ENCODE measurements at regions not wholly inside any gene's neighbourhood (a gene's known extent, or its start where the extent isn't known, plus 50 kb on each side); places are given as distances from the start of the nearest gene placed in this dataset.

GRCh38 chr9:88742483-88742882 is 207.5 kb downstream of the NXNL2 start:
- ChIA-PET CTCF (ENCODE audit: low intra/inter-chr PET ratio, low total read pairs) (interaction anchor here (3.0 kb wide), 1 partner anchor 81 kb away, joined by 32 read pairs; no protein-coding TSS in a partner anchor), POLR2A (no interaction called here)
- no peak overlapping the region for H3K4me3 ChIP-seq (replicated peaks in 1 of 3; ENCODE audit: insufficient read depth in 1 of 3, low read depth in 2 of 3, low read length in 3 of 3)
- H3K9ac ChIP-seq (ENCODE audit: insufficient read depth, low read depth, low read length) = no peak overlapping the region
- ATAC-seq (no peak), DNase-seq (ENCODE audit: low spot score) (no peak), FAIRE-seq (no peak)
- no peaks in the 10 kb centered on the region for H4K20me1 ChIP-seq (ENCODE audit: insufficient read depth, low read length)
- no peaks in the 10 kb centered on the region for H3K36me3 ChIP-seq (replicated peaks in 1 of 2; ENCODE audit: control insufficient read depth in 1 of 2, insufficient read depth in 2 of 2, low read length in 2 of 2)
- no peak overlapping the region for H3K27ac ChIP-seq (ENCODE audit: extremely low read length, insufficient read depth, low read length)
- H2AFZ ChIP-seq (ENCODE audit: low read length) = no peak overlapping the region
- in situ Hi-C loops (cut with HindIII; ENCODE audit: extremely low pct_ligation_motif_present, low pct_unique_long_range_greater_than_20kb) (no loop called here), intact Hi-C loops (cut with micrococcal nuclease; ENCODE audit: unreplicated experiment) (no loop called here)
- H3K79me2 ChIP-seq (ENCODE audit: insufficient read depth, low read length) = no peaks in the 10 kb centered on the region
- peaks cover 4% of the 10 kb centered on the region; the same call in 1 of the 2 replicates for H3K9me3 ChIP-seq (ENCODE audit: low read length)
- 29% methylated on average over 4 of the region's 6 CpGs for WGBS (ENCODE audit: low lambda C conversion rate)
- no TSS peak for BruUV-seq (replicated peaks)
- H3K4me2 ChIP-seq (ENCODE audit: low read depth, low read length) = no peak overlapping the region
- H3K4me1 ChIP-seq (ENCODE audit: insufficient read depth, low read length) = no peaks in the 10 kb centered on the region
- peaks cover 3 to 15% of the 10 kb centered on the region in 2 experiments; a peak in 2 of 5 replicates for H3K27me3 ChIP-seq (ENCODE audit: control insufficient read depth in 1 of 2, insufficient read depth in 2 of 2, low read length in 2 of 2)
- no peak for TF ChIP-seq SNRNP70 (IDR thresholded peaks at IDR 0.05; ENCODE audit: low read depth, low read length)
- TF ChIP-seq IRF2 (CRISPR knock-in tag; IDR thresholded peaks at IDR 0.05) = no peak
- no peak for TF ChIP-seq HMG20A (CRISPR knock-in tag; IDR thresholded peaks at IDR 0.05; ENCODE audit: borderline replicate concordance)
- no peak for TF ChIP-seq SMAD3 (CRISPR knock-in tag; IDR thresholded peaks at IDR 0.05)
- TF ChIP-seq ZXDC (CRISPR knock-in tag; IDR thresholded peaks at IDR 0.05) = no peak
- TF ChIP-seq ZNF317 (CRISPR knock-in tag; IDR thresholded peaks at IDR 0.05) = no peak
- no peak for TF ChIP-seq KLF12 (CRISPR knock-in tag; IDR thresholded peaks at IDR 0.05; ENCODE audit: borderline replicate concordance)
- TF ChIP-seq ZNF770 (CRISPR knock-in tag; IDR thresholded peaks at IDR 0.05) = no peak
- TF ChIP-seq NR0B2 (CRISPR knock-in tag; IDR thresholded peaks at IDR 0.05) = no peak
- no peak for TF ChIP-seq SALL1 (CRISPR knock-in tag; IDR thresholded peaks at IDR 0.05)
- no peak for TF ChIP-seq SOX13 (IDR thresholded peaks at IDR 0.05)
- TF ChIP-seq SOX13 (CRISPR knock-in tag; conservative IDR thresholded peaks at IDR 0.05 in 1 of 2, IDR thresholded peaks at IDR 0.05 in 1 of 2) = no peak
- TF ChIP-seq TP53 (CRISPR knock-in tag; conservative IDR thresholded peaks at IDR 0.05) = no peak
- no peak for TF ChIP-seq ZNF687 (CRISPR knock-in tag; IDR thresholded peaks at IDR 0.05)
- TF ChIP-seq SIN3B (IDR thresholded peaks at IDR 0.05; ENCODE audit: low read length) = no peak
- no peak for TF ChIP-seq KDM2A (CRISPR knock-in tag; IDR thresholded peaks at IDR 0.05; ENCODE audit: borderline replicate concordance, low read depth)
- no peak for TF ChIP-seq FOXP1 (IDR thresholded peaks at IDR 0.05)
- TF ChIP-seq FOXP1 (CRISPR knock-in tag; IDR thresholded peaks at IDR 0.05) = no peak
